SKM-1 treated with dmso at 0.1 percent for 144 hours (cell line): ENCODE measurements at regions not wholly inside any gene's neighbourhood (a gene's known extent, or its start where the extent isn't known, plus 50 kb on each side); places are given as distances from the start of the nearest gene placed in this dataset.
"Not testable (repeated sequence)": the region's sequence is repeated elsewhere in the genome, so short reads cannot be mapped to it uniquely, and the experiment has no call there.

ENCODE experiments used
- DNase-seq: peaks from one replicate; lab custom pipeline; 2025; ENCODE audit not compliant: unreplicated experiment; lab: John Stamatoyannopoulos, UW

GRCh38 chrX:125654501-125654900 lies 334.8 kb downstream of the TEX13C start:
- DNase-seq: no peak

GRCh38 chrX:125673758-125674157 lies 354.1 kb downstream of the TEX13C start:
- no peak for DNase-seq

GRCh38 chrX:125678258-125678657 lies 358.6 kb downstream of the TEX13C start:
- no peak for DNase-seq

GRCh38 chrX:125680366-125680765 lies 360.7 kb downstream of the TEX13C start:
- no peak for DNase-seq

- DNase-seq: no peak
These were observed 361.4 kb downstream of the TEX13C start for GRCh38 chrX:125681058-125681457.

GRCh38 chrX:125681507-125681906 lies 361.8 kb downstream of the TEX13C start:
- DNase-seq: peak; percentile 60

- DNase-seq: not testable (repeated sequence)
These were observed 370.9 kb downstream of the TEX13C start for GRCh38 chrX:125690522-125690921.

- DNase-seq: no peak
These were observed 374.5 kb downstream of the TEX13C start for GRCh38 chrX:125694171-125694570.

- no peak for DNase-seq
These were observed 389.4 kb downstream of the TEX13C start for GRCh38 chrX:125709074-125709473.

GRCh38 chrX:125709532-125709931 lies 389.9 kb downstream of the TEX13C start:
- DNase-seq: no peak

- DNase-seq: no peak
These were observed 390.9 kb downstream of the TEX13C start for GRCh38 chrX:125710403-125711062.

GRCh38 chrX:125711103-125711502 lies 391.4 kb downstream of the TEX13C start:
- DNase-seq: no peak

- no peak for DNase-seq
These were observed 394.0 kb downstream of the TEX13C start for GRCh38 chrX:125713633-125714032.

GRCh38 chrX:125727117-125727516 lies 407.4 kb downstream of the TEX13C start:
- DNase-seq: no peak

- no peak for DNase-seq
These were observed 416.5 kb downstream of the TEX13C start for GRCh38 chrX:125736008-125736729.

GRCh38 chrX:125742811-125743210 lies 423.1 kb downstream of the TEX13C start:
- no peak for DNase-seq

- no peak for DNase-seq
These were observed 421.2 kb downstream of the DCAF12L2 start for GRCh38 chrX:125744914-125745313.

GRCh38 chrX:125757794-125758564 lies 408.1 kb downstream of the DCAF12L2 start:
- no peak for DNase-seq

GRCh38 chrX:125758819-125759218 lies 407.3 kb downstream of the DCAF12L2 start:
- no peak for DNase-seq

GRCh38 chrX:125762954-125763353 lies 403.1 kb downstream of the DCAF12L2 start:
- DNase-seq: no peak

- DNase-seq: peak; percentile 8
These were observed 400.7 kb downstream of the DCAF12L2 start for GRCh38 chrX:125765347-125765746.

GRCh38 chrX:125769628-125770027 lies 396.5 kb downstream of the DCAF12L2 start:
- no peak for DNase-seq
